AG04450 (cell line): ENCODE measurements at regions not wholly inside any gene's neighbourhood (a gene's known extent, or its start where the extent isn't known, plus 50 kb on each side); places are given as distances from the start of the nearest gene placed in this dataset.

Experiments used
- CTCF ChIA-PET: fragments of 300-600, 350-600 bp; formaldehyde crosslinking; extraction: SDS; loops from one replicate; lab custom pipeline; 2022; ENCODE audit warnings: antibody characterized with exemption, inconsistent platforms; lab: Charles Lee
- POLR2A ChIA-PET: fragments of 350-600 bp; formaldehyde crosslinking; extraction: SDS; loops from one replicate; lab custom pipeline; 2021; ENCODE audit warnings: antibody characterized with exemption, inconsistent platforms; lab: Yijun Ruan, JAX
- DNase-seq: peaks from one replicate; pipeline ENCODE4 v3.0.0-alpha.2; 2011; ENCODE audit warnings: low read depth, low spot score
- H3K27ac ChIP-seq: one replicate; pipeline ENCODE4 v1.5.1; 2012; ENCODE audit warnings: low read depth, low read length, control low read depth
- H3K27me3 ChIP-seq: one replicate; pipeline ENCODE4 v1.6.0; 2012; ENCODE audit warnings: low read length; ENCODE audit not compliant: control insufficient read depth, insufficient read depth
- H3K4me3 ChIP-seq: 2 replicates; pipeline ENCODE4 v1.5.1; 2011; ENCODE audit warnings: mild to moderate bottlenecking, low read depth, low read length, control low read depth
- H3K9me3 ChIP-seq: 2 replicates; pipeline ENCODE4 v1.5.1; 2012; ENCODE audit warnings: low read length; ENCODE audit not compliant: control insufficient read depth, insufficient read depth
- CTCF ChIP-seq: IDR thresholded peaks from 2 replicates; pipeline ENCODE4 v1.5.1; 2011; ENCODE audit warnings: low read depth, low read length, control low read depth, inconsistent platforms

- H3K9me3 ChIP-seq: no peaks in the 10 kb centered on the region
- CTCF ChIA-PET: no interaction called here
- POLR2A ChIA-PET: no interaction called here
- H3K27ac ChIP-seq: no peak overlapping the region
- H3K27me3 ChIP-seq: peaks cover 10% of the 10 kb centered on the region
- H3K4me3 ChIP-seq: no peak overlapping the region
- DNase-seq: no peak
- TF ChIP-seq CTCF: no peak
These were observed 458.0 kb upstream of the WWC1 start for GRCh38 chr5:167833456-167833855.

- no peak for TF ChIP-seq CTCF
- Histone ChIP-seq H3K4me3 (no peak overlapping the region), H3K9me3 (no peaks in the 10 kb centered on the region), H3K27ac (no peak overlapping the region), H3K27me3 (peaks cover 10% of the 10 kb centered on the region)
- DNase-seq: no peak
- ChIA-PET CTCF (interaction anchor here (0.6 kb wide), 1 partner anchor 384 kb away, joined by 3 read pairs; no protein-coding TSS in a partner anchor), POLR2A (no interaction called here)
These were observed 456.3 kb upstream of the WWC1 start for GRCh38 chr5:167835146-167835545.

- Histone ChIP-seq H3K4me3 (no peak overlapping the region), H3K27ac (no peak overlapping the region), H3K27me3 (peaks cover 5% of the 10 kb centered on the region), H3K9me3 (no peaks in the 10 kb centered on the region)
- no peak for TF ChIP-seq CTCF
- DNase-seq: no peak
- ChIA-PET POLR2A (no interaction called here), CTCF (no interaction called here)
These were observed 454.3 kb upstream of the WWC1 start for GRCh38 chr5:167837127-167837526.

- ChIA-PET POLR2A (no interaction called here), CTCF (no interaction called here)
These were observed 452.4 kb upstream of the WWC1 start for GRCh38 chr5:167839065-167839464.

More at GRCh38 chr5:167839065-167839464, 452.4 kb upstream of the WWC1 start:
- Histone ChIP-seq H3K4me3 (no peak overlapping the region), H3K27ac (no peak overlapping the region), H3K9me3 (no peaks in the 10 kb centered on the region), H3K27me3 (peaks cover 5% of the 10 kb centered on the region)
- no peak for DNase-seq
- no peak for TF ChIP-seq CTCF
